WTC11 (cell line): ENCODE measurements at regions not wholly inside any gene's neighbourhood (a gene's known extent, or its start where the extent isn't known, plus 50 kb on each side); places are given as distances from the start of the nearest gene placed in this dataset.

Source experiments
- ATAC-seq: fragments of 200-7000 bp; cut with Tn5 transposase; 2 replicates; pipeline ENCODE4 v1.10.0; 2021; ENCODE audit warnings: mild to moderate bottlenecking, moderate library complexity
- CTCF ChIA-PET: fragments of 300-600 bp; sonication (Branson Sonifier 250); formaldehyde crosslinking; loops from one replicate; lab custom pipeline; 2021; ENCODE audit warnings: antibody characterized with exemption; lab: Charles Lee
- POLR2A ChIA-PET: fragments of 350-600 bp; sonication (Branson Sonifier 250); formaldehyde crosslinking; loops from one replicate; lab custom pipeline; 2021; ENCODE audit warnings: antibody characterized with exemption; lab: Charles Lee
- DNase-seq: peaks from one replicate; pipeline ENCODE4 v3.0.0; 2021; ENCODE audit warnings: low spot score
- H3K27ac Mint-ChIP-seq: 2 replicates; pipeline ENCODE4 v1.8.0; 2021; ENCODE audit warnings: mixed read lengths
- H3K27me3 Mint-ChIP-seq: 2 replicates; pipeline ENCODE4 v1.8.0; 2021; ENCODE audit warnings: low read depth, mild to moderate bottlenecking, moderate library complexity, mixed read lengths
- H3K36me3 Mint-ChIP-seq: 2 replicates; pipeline ENCODE4 v1.8.0; 2021; ENCODE audit warnings: mixed read lengths
- H3K4me1 Mint-ChIP-seq: 2 replicates; pipeline ENCODE4 v1.8.0; 2022; ENCODE audit warnings: mixed read lengths
- H3K4me3 Mint-ChIP-seq: 2 replicates; pipeline ENCODE4 v1.8.0; 2021; ENCODE audit warnings: mild to moderate bottlenecking, moderate library complexity, mixed read lengths
- H3K9me3 Mint-ChIP-seq: 2 replicates; pipeline ENCODE4 v1.8.0; 2021; ENCODE audit warnings: mixed read lengths
- CDX4 ChIP-seq: fragments of 250-450 bp; sonication (Bioruptor Pico); IDR thresholded peaks from 2 replicates; pipeline ENCODE4 v1.9.0; 2021; ENCODE audit warnings: moderate library complexity, mild to moderate bottlenecking, inconsistent platforms, borderline replicate concordance
- CTCF ChIP-seq: fragments of 200-600 bp; IDR thresholded peaks from 2 replicates; pipeline ENCODE4 v1.8.0; 2022; ENCODE audit warnings: antibody characterized with exemption
- E2F4 ChIP-seq: sonication (generic); formaldehyde crosslinking; IDR thresholded peaks from 2 replicates; pipeline ENCODE4 v1.8.1; 2022; ENCODE audit warnings: low read depth, mild to moderate bottlenecking, moderate library complexity, missing genetic modification reagents, borderline replicate concordance
- E2F5 ChIP-seq: sonication (generic); formaldehyde crosslinking; IDR thresholded peaks from 2 replicates; pipeline ENCODE4 v1.8.1; 2022; ENCODE audit warnings: mild to moderate bottlenecking, moderate library complexity, missing genetic modification reagents
- HMGA2 ChIP-seq: fragments of 250-450 bp; sonication (Bioruptor Pico); IDR thresholded peaks from 2 replicates; pipeline ENCODE4 v1.4.0; 2021; ENCODE audit warnings: mild to moderate bottlenecking, moderate library complexity
- IRF2 ChIP-seq: sonication (generic); formaldehyde crosslinking; IDR thresholded peaks from 2 replicates; pipeline ENCODE4 v1.8.0; 2022; ENCODE audit warnings: low read depth, missing genetic modification reagents, borderline replicate concordance
- MLX ChIP-seq: sonication (generic); formaldehyde crosslinking; IDR thresholded peaks from 2 replicates; pipeline ENCODE4 v1.8.1; 2023; ENCODE audit warnings: mild to moderate bottlenecking, missing genetic modification reagents, moderate library complexity
- NFYB ChIP-seq: sonication (generic); formaldehyde crosslinking; conservative IDR thresholded peaks from 2 replicates; pipeline ENCODE4 v1.8.0; 2022; ENCODE audit warnings: low read depth, missing genetic modification reagents
- NR1H2 ChIP-seq: sonication (generic); formaldehyde crosslinking; IDR thresholded peaks from 2 replicates; pipeline ENCODE4 v1.9.0; 2021; ENCODE audit warnings: mild to moderate bottlenecking, moderate library complexity, missing genetic modification reagents
- OVOL2 ChIP-seq: fragments of 250-450 bp; sonication (Bioruptor Pico); IDR thresholded peaks from 2 replicates; pipeline ENCODE4 v1.9.0; 2021; ENCODE audit warnings: mild to moderate bottlenecking, borderline replicate concordance
- TEAD1 ChIP-seq: sonication (generic); formaldehyde crosslinking; IDR thresholded peaks from 2 replicates; pipeline ENCODE4 v1.8.0; 2022; ENCODE audit warnings: mild to moderate bottlenecking, missing genetic modification reagents
- TEAD4 ChIP-seq: sonication (generic); formaldehyde crosslinking; IDR thresholded peaks from 2 replicates; pipeline ENCODE4 v1.8.0; 2022; ENCODE audit warnings: mild to moderate bottlenecking, missing genetic modification reagents
- TP53 ChIP-seq: sonication (generic); formaldehyde crosslinking; IDR thresholded peaks from 2 replicates; pipeline ENCODE4 v1.8.1; 2023; ENCODE audit warnings: mild to moderate bottlenecking, missing genetic modification reagents
- USF2 ChIP-seq: sonication (generic); formaldehyde crosslinking; IDR thresholded peaks from 2 replicates; pipeline ENCODE4 v1.8.1; 2023; ENCODE audit warnings: mild to moderate bottlenecking, missing genetic modification reagents, moderate library complexity
- ZMAT4 ChIP-seq: fragments of 250-450 bp; sonication (Bioruptor Pico); IDR thresholded peaks from 2 replicates; pipeline ENCODE4 v1.9.0; 2021; ENCODE audit warnings: mild to moderate bottlenecking
- ZNF138 ChIP-seq: sonication (generic); formaldehyde crosslinking; conservative IDR thresholded peaks from 2 replicates; pipeline ENCODE4 v1.8.1; 2022; ENCODE audit warnings: mild to moderate bottlenecking, moderate library complexity, missing genetic modification reagents

GRCh38 chr17:45646288-45646988 lies 137.7 kb upstream of the CRHR1 start:
- H3K27me3 Mint-ChIP-seq = no peaks in the 10 kb centered on the region
- ChIA-PET CTCF (interaction anchor here (0.6 to 3.3 kb wide), 11 partner anchors 10 to 303 kb away, joined by 3 to 31 read pairs (median 3); no protein-coding TSS in a partner anchor), POLR2A (no interaction called here)
- TF ChIP-seq TP53 (CRISPR knock-in tag) = no peak
- no peak for TF ChIP-seq E2F4
- no peak for TF ChIP-seq OVOL2
- TF ChIP-seq TEAD4 (CRISPR knock-in tag) = no peak
- TF ChIP-seq TEAD1 (CRISPR knock-in tag) = no peak
- TF ChIP-seq ZMAT4 (CRISPR knock-in tag) = no peak
- TF ChIP-seq HMGA2 (CRISPR knock-in tag) = no peak
- no peak for TF ChIP-seq USF2 (CRISPR knock-in tag)
- TF ChIP-seq NFYB = no peak
- no peak for TF ChIP-seq MLX (CRISPR knock-in tag)
- TF ChIP-seq CDX4 (CRISPR knock-in tag) = no peak
- no peak for TF ChIP-seq E2F5
- no peak for TF ChIP-seq IRF2 (CRISPR knock-in tag)
- no peak for TF ChIP-seq ZNF138
- peaks cover 16% of the 10 kb centered on the region for H3K4me1 Mint-ChIP-seq
- DNase-seq (no peak), ATAC-seq (peak; percentile 17; the same call in 1 of the 2 replicates)
- no peak overlapping the region for H3K4me3 Mint-ChIP-seq
- H3K9me3 Mint-ChIP-seq = no peaks in the 10 kb centered on the region
- no peaks in the 10 kb centered on the region for H3K36me3 Mint-ChIP-seq
- H3K27ac Mint-ChIP-seq = no peak overlapping the region

GRCh38 chr17:45648642-45649041 lies 135.5 kb upstream of the CRHR1 start:
- no peaks in the 10 kb centered on the region for H3K27me3 Mint-ChIP-seq
- DNase-seq = peak; percentile 80
- TF ChIP-seq CTCF (peak; percentile 70), NR1H2 (CRISPR knock-in tag) (no peak)
- no peak overlapping the region for H3K27ac Mint-ChIP-seq
- no peaks in the 10 kb centered on the region for H3K36me3 Mint-ChIP-seq
- H3K4me3 Mint-ChIP-seq = no peak overlapping the region
- H3K9me3 Mint-ChIP-seq = no peaks in the 10 kb centered on the region
- peaks cover 16% of the 10 kb centered on the region for H3K4me1 Mint-ChIP-seq
- peak; percentile 85 for ATAC-seq
- ChIA-PET CTCF (interaction anchor here (0.5 to 3.7 kb wide), 45 partner anchors 8 to 342 kb away, joined by 3 to 42 read pairs (median 5); partner anchors contain the start of gene CRHR1), POLR2A (interaction anchor here (1.0 kb wide), 1 partner anchor 12 kb away, joined by 3 read pairs; no protein-coding TSS in a partner anchor)
